Body of pancreas (tissue), 4 donors: ENCODE measurements at regions not wholly inside any gene's neighbourhood (a gene's known extent, or its start where the extent isn't known, plus 50 kb on each side); places are given as distances from the start of the nearest gene placed in this dataset.

Source experiments
- ATAC-seq: fragments of 150-250 bp; one replicate; pipeline ENCODE4 v1.9.1; 2016
- DNase-seq, 4 donors: peaks; one replicate each; pipeline ENCODE4 v3.0.0-alpha.2; 2019
- H3K27ac ChIP-seq, 4 donors: fragments of 200-600 bp; sonication (generic); 1 replicate in 3 of 4; 2 replicates in 1 of 4; pipeline versions ENCODE4 v1.5.1 to v1.6.1; 2016 to 2019; ENCODE audit warnings: mild to moderate bottlenecking in 1 of 4, mixed read lengths in 1 of 4, moderate library complexity in 1 of 4
- H3K27me3 ChIP-seq, 2 donors: fragments of 200-600 bp; sonication (generic); one replicate each; pipeline ENCODE4 v1.6.0; 2016; ENCODE audit warnings: mild to moderate bottlenecking in 1 of 2
- H3K36me3 ChIP-seq, 2 donors: fragments of 200-600 bp; sonication (generic); replicated peaks in 1 of 2; 2 replicates each; pipeline ENCODE4 v1.5.1; 2016; ENCODE audit warnings: low read depth in 2 of 2; ENCODE audit not compliant: insufficient read depth in 1 of 2
- H3K4me1 ChIP-seq: fragments of 200-600 bp; sonication (generic); one replicate; pipeline ENCODE4 v1.6.0; 2016
- H3K4me3 ChIP-seq, 2 donors: fragments of 200-600 bp; sonication (generic); 1 replicate in 1 of 2; 2 replicates in 1 of 2; pipeline ENCODE4 v1.5.1; 2016 to 2019
- H3K9me3 ChIP-seq, 3 donors: fragments of 200-600 bp; sonication (generic); 1 replicate in 2 of 3; 2 replicates in 1 of 3; pipeline ENCODE4 v1.5.1; 2016
- POLR2A ChIP-seq, 3 donors: fragments of 450-650 bp; IDR thresholded peaks; one replicate each; pipeline ENCODE4 v1.6.1; 2016; ENCODE audit warnings: antibody characterized with exemption in 3 of 3, mild to moderate bottlenecking in 2 of 3
- WGBS, 2 donors: methylation state at CpG; one replicate each; pipeline ENCODE4 v1.1.5; 2017; 5-methylcytosine and 5-hydroxymethylcytosine counted together
- intact Hi-C: fragments of 100-400 bp; cut with DNase I; formaldehyde crosslinking; loops from one replicate; pipeline ENCODE4 v1.15.1; 2023
- TF ChIP-seq, protein P1 (sequence below), 7 experiments: fragments of 450-650 bp in 4 of 7; fragments of 200-600 bp in 3 of 7; sonication (generic) in 3 of 7; IDR thresholded peaks; one replicate each; pipeline ENCODE4 v1.5.1; 2016 to 2019; ENCODE audit warnings: antibody characterized with exemption in 7 of 7

GRCh38 chr15:56804279-56804678 is 71.0 kb upstream of the ZNF280D start:
- 94 to 99% methylated on average over 3 of the region's 3 CpGs for WGBS, 2 donors
- intact Hi-C loops, result no loop called here
- no peak for ATAC-seq

GRCh38 chr15:56802161-56802560 is 68.9 kb upstream of the ZNF280D start:
- 82 to 90% methylated on average over 1 of the region's 1 CpG for WGBS, 2 donors
- H3K27me3 ChIP-seq, result no peaks in the 10 kb centered on the region
- ATAC-seq (no peak), DNase-seq (no peak)
- no peaks in the 10 kb centered on the region for H3K36me3 ChIP-seq
- no peak overlapping the region for H3K4me3 ChIP-seq
- no peak overlapping the region for H3K27ac ChIP-seq
- H3K9me3 ChIP-seq, result no peaks in the 10 kb centered on the region
- TF ChIP-seq, protein P1, sequence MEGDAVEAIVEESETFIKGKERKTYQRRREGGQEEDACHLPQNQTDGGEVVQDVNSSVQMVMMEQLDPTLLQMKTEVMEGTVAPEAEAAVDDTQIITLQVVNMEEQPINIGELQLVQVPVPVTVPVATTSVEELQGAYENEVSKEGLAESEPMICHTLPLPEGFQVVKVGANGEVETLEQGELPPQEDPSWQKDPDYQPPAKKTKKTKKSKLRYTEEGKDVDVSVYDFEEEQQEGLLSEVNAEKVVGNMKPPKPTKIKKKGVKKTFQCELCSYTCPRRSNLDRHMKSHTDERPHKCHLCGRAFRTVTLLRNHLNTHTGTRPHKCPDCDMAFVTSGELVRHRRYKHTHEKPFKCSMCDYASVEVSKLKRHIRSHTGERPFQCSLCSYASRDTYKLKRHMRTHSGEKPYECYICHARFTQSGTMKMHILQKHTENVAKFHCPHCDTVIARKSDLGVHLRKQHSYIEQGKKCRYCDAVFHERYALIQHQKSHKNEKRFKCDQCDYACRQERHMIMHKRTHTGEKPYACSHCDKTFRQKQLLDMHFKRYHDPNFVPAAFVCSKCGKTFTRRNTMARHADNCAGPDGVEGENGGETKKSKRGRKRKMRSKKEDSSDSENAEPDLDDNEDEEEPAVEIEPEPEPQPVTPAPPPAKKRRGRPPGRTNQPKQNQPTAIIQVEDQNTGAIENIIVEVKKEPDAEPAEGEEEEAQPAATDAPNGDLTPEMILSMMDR (IDR thresholded peaks at IDR 0.05), result no peak
- intact Hi-C loops, result no loop called here
- no peaks in the 10 kb centered on the region for H3K4me1 ChIP-seq

More at GRCh38 chr15:56804279-56804678, 71.0 kb upstream of the ZNF280D start:
- Histone ChIP-seq H3K4me1 (no peaks in the 10 kb centered on the region), H3K4me3 (no peak overlapping the region), H3K36me3 (no peaks in the 10 kb centered on the region), H3K9me3 (peaks cover 0 to 9% (median 0%) of the 10 kb centered on the region in 3 donors), H3K27ac (no peak overlapping the region), H3K27me3 (no peaks in the 10 kb centered on the region)
- no peak for TF ChIP-seq POLR2A (IDR thresholded peaks at IDR 0.05)
- TF ChIP-seq, protein P1 (IDR thresholded peaks at IDR 0.05), result no peak
- DNase-seq, result no peak

- ATAC-seq (no peak), DNase-seq (no peak)
- Histone ChIP-seq H3K36me3 (no peaks in the 10 kb centered on the region), H3K27ac (no peak overlapping the region), H3K9me3 (no peaks in the 10 kb centered on the region), H3K4me1 (no peaks in the 10 kb centered on the region), H3K4me3 (no peak overlapping the region), H3K27me3 (no peaks in the 10 kb centered on the region)
- 90 to 99% methylated on average over 6 of the region's 6 CpGs for WGBS, 2 donors
- no peak for TF ChIP-seq POLR2A (IDR thresholded peaks at IDR 0.05)
- TF ChIP-seq, protein P1 (IDR thresholded peaks at IDR 0.05), result no peak
- intact Hi-C loops, result no loop called here
Observed at GRCh38 chr15:56798639-56799038, 65.3 kb upstream of the ZNF280D start.

DNA sequence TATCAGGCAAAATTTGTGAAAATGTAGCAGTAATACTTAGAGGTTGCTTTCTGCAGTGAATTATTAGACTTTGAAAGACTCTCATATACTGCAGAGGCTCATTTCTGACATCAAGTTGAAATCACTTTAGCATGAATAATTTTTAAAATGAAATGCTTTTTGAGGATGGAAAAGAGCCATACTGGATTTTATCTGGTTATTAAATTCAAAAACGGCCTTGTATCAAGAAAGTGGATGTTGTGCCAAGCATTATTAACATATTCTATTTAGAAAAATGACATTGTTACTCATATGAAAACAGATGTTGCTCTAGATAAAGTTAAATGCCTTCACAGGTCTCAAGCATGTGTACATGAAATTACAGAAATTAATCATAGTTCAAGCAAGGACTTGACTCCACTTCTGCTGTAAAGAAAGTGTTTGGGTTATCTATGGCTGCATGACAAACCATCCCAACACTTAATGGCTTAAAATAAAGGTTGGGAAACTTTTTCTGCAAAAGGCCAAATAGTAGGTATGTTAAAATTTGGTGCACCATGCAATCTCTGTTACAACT is 64.5 kb upstream of the ZNF280D start:
- WGBS, 2 donors, result 36 to 55% methylated on average over 1 of the region's 1 CpG
- no peak overlapping the region for H3K4me3 ChIP-seq
- ATAC-seq, result no peak

DNA sequence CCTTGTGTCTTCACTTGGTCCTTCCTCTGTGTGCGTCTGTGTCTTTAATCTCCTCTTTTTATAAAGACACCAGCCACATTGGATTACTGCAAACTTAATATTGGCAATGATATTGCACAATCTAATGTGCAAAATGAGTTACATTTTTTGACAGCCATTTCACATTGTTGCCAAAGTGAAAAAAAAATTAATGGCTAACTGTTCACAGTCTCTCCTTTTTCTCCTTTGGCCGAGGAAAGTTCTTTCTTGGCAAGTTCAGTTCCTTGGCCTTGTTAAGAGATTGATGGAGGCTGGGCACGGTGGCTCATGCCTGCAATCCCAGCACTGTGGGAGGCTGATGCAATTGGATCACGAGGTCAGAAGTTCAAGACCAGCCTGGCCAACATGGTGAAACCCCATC is 62.2 kb upstream of the ZNF280D start:
- TF ChIP-seq POLR2A (IDR thresholded peaks at IDR 0.05), result no peak
- TF ChIP-seq, protein P1 (IDR thresholded peaks at IDR 0.05), result no peak
- H3K9me3 ChIP-seq, result no peaks in the 10 kb centered on the region
- H3K27ac ChIP-seq, result no peak overlapping the region
- intact Hi-C loops, result no loop called here
- 63 to 71% methylated on average over 4 of the region's 4 CpGs for WGBS, 2 donors
- no peak for ATAC-seq
- H3K4me1 ChIP-seq, result no peaks in the 10 kb centered on the region
- no peak overlapping the region for H3K4me3 ChIP-seq
- no peaks in the 10 kb centered on the region for H3K36me3 ChIP-seq
- H3K27me3 ChIP-seq, result no peaks in the 10 kb centered on the region
- DNase-seq, result no peak

More for the DNA sequence above, 64.5 kb upstream of the ZNF280D start:
- intact Hi-C loops, result no loop called here
- Histone ChIP-seq H3K36me3 (no peaks in the 10 kb centered on the region), H3K4me1 (no peaks in the 10 kb centered on the region), H3K27ac (no peak overlapping the region), H3K9me3 (no peaks in the 10 kb centered on the region), H3K27me3 (no peaks in the 10 kb centered on the region)
- TF ChIP-seq, protein P1 (IDR thresholded peaks at IDR 0.05), result no peak
- TF ChIP-seq POLR2A (IDR thresholded peaks at IDR 0.05), result no peak
- no peak for DNase-seq
